K562 (cell line): ENCODE measurements at regions not wholly inside any gene's neighbourhood (a gene's known extent, or its start where the extent isn't known, plus 50 kb on each side); places are given as distances from the start of the nearest gene placed in this dataset.

Experiments
- CLOCK ChIP-seq: fragments of 250-450 bp; sonication (Bioruptor Pico); IDR thresholded peaks from 2 replicates; pipeline ENCODE4 v1.4.0; 2020; ENCODE audit warnings: mild to moderate bottlenecking, moderate library complexity, borderline replicate concordance
- HDAC6 ChIP-seq: IDR thresholded peaks from 2 replicates; pipeline ENCODE4 v1.6.1; 2012; ENCODE audit warnings: low read depth, mild to moderate bottlenecking, control low read depth, inconsistent platforms, low read length, moderate library complexity
- MGA ChIP-seq: fragments of 450-650 bp; IDR thresholded peaks from 2 replicates; pipeline ENCODE4 v1.6.1; 2016; ENCODE audit warnings: mild to moderate bottlenecking, moderate library complexity
- NCOR1 ChIP-seq: fragments of 450-650 bp; IDR thresholded peaks from 2 replicates; pipeline ENCODE4 v1.6.1; 2016; ENCODE audit warnings: mild to moderate bottlenecking, moderate library complexity
- NELFE ChIP-seq: IDR thresholded peaks from 2 replicates; pipeline ENCODE4 v1.6.1; 2011; ENCODE audit warnings: mild to moderate bottlenecking; ENCODE audit not compliant: insufficient read depth, insufficient read length
- THRB ChIP-seq: fragments of 450-650 bp; formaldehyde crosslinking; conservative IDR thresholded peaks from 2 replicates; pipeline ENCODE4 v1.4.0; 2022; ENCODE audit warnings: mild to moderate bottlenecking, missing genetic modification characterization
- ZNF274 ChIP-seq: IDR thresholded peaks from 2 replicates; pipeline ENCODE4 v1.6.1; 2011; ENCODE audit warnings: low read depth, mild to moderate bottlenecking, low read length, moderate library complexity, borderline replicate concordance
- ZNF316 ChIP-seq: fragments of 450-650 bp; IDR thresholded peaks from 2 replicates; pipeline ENCODE4 v1.6.1; 2016
- ZNF398 ChIP-seq: fragments of 250-450 bp; sonication (Bioruptor Pico); IDR thresholded peaks from 2 replicates; pipeline ENCODE4 v1.8.0; 2021; ENCODE audit warnings: moderate library complexity, mild to moderate bottlenecking, inconsistent platforms

GRCh38 chr6:26196846-26197635, 109.8 kb downstream of the HFE start (continued):
- TF ChIP-seq CLOCK (CRISPR knock-in tag) (no peak), HDAC6 (no peak), ZNF398 (CRISPR knock-in tag) (no peak), ZNF316 (no peak), ZNF274 (no peak), NELFE (no peak), MGA (no peak; the same call in 1 of the 2 replicates), THRB (CRISPR knock-in tag) (no peak; the same call in 1 of the 2 replicates), NCOR1 (no peak; the same call in 1 of the 2 replicates)
